ENCODE measurements at regions not wholly inside any gene's neighbourhood (a gene's known extent, or its start where the extent isn't known, plus 50 kb on each side); places are given as distances from the start of the nearest gene placed in this dataset.

- Histone ChIP-seq H3K27me3 (no peaks in the 10 kb centered on the region), H3K36me3 (no peaks in the 10 kb centered on the region), H3K4me3 (no peak overlapping the region), H3K27ac (no peak overlapping the region), H3K9me3 (no peaks in the 10 kb centered on the region), H3K4me1 (no peaks in the 10 kb centered on the region)
- DNase-seq (ENCODE audit: extremely low spot score in 2 of 2), result no peak
- no peak for TF ChIP-seq POLR2AphosphoS5 (IDR thresholded peaks at IDR 0.05; ENCODE audit: insufficient read depth in 1 of 2, low read depth in 1 of 2)
- TF ChIP-seq, protein P1, sequence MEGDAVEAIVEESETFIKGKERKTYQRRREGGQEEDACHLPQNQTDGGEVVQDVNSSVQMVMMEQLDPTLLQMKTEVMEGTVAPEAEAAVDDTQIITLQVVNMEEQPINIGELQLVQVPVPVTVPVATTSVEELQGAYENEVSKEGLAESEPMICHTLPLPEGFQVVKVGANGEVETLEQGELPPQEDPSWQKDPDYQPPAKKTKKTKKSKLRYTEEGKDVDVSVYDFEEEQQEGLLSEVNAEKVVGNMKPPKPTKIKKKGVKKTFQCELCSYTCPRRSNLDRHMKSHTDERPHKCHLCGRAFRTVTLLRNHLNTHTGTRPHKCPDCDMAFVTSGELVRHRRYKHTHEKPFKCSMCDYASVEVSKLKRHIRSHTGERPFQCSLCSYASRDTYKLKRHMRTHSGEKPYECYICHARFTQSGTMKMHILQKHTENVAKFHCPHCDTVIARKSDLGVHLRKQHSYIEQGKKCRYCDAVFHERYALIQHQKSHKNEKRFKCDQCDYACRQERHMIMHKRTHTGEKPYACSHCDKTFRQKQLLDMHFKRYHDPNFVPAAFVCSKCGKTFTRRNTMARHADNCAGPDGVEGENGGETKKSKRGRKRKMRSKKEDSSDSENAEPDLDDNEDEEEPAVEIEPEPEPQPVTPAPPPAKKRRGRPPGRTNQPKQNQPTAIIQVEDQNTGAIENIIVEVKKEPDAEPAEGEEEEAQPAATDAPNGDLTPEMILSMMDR (IDR thresholded peaks at IDR 0.05), result no peak
- TF ChIP-seq POLR2A (IDR thresholded peaks at IDR 0.05), result no peak
- intact Hi-C loops (cut with DNase I), result no loop called here
Measured at GRCh38 chr18:65568866-65569265, 181.9 kb upstream of the CDH7 start.

- H3K27me3 ChIP-seq, result no peaks in the 10 kb centered on the region
- no peaks in the 10 kb centered on the region for H3K36me3 ChIP-seq
- TF ChIP-seq POLR2A (IDR thresholded peaks at IDR 0.05) (no peak), POLR2AphosphoS5 (IDR thresholded peaks at IDR 0.05; ENCODE audit: insufficient read depth in 1 of 2, low read depth in 1 of 2) (no peak)
- TF ChIP-seq, protein P1 (IDR thresholded peaks at IDR 0.05), result no peak
- H3K4me3 ChIP-seq, result no peak overlapping the region
- intact Hi-C loops (cut with DNase I), result no loop called here
- no peak for DNase-seq (ENCODE audit: extremely low spot score in 2 of 2)
- H3K27ac ChIP-seq, result no peak overlapping the region
- no peaks in the 10 kb centered on the region for H3K4me1 ChIP-seq
- no peaks in the 10 kb centered on the region for H3K9me3 ChIP-seq
Measured at GRCh38 chr18:65567372-65567771, 183.4 kb upstream of the CDH7 start.

DNA sequence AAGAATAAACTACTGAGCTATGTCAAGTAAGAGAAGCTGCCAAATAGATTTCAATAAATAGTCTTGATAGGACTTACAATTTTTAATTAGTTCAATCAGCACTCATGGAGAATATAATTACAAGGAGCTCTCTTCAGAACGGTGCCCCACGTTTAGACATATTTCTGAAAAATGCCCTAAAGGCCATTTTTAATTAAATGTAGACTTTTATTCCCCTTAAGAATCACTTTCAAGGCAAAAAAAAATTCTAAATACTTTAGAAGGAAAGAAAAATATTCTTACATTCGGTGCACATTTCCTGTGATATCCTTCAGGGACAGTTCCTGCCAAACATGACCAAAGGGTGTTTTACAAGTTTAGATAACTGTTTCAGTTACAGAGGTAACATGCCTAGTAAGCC lies 202.5 kb upstream of the CDH7 start:
- intact Hi-C loops (cut with DNase I), result no loop called here
- TF ChIP-seq POLR2AphosphoS5 (IDR thresholded peaks at IDR 0.05; ENCODE audit: insufficient read depth in 1 of 2, low read depth in 1 of 2), result no peak
- TF ChIP-seq, protein P1 (IDR thresholded peaks at IDR 0.05), result no peak
- no peak for TF ChIP-seq POLR2A (IDR thresholded peaks at IDR 0.05)
- Histone ChIP-seq H3K36me3 (no peaks in the 10 kb centered on the region), H3K27ac (no peak overlapping the region), H3K27me3 (no peaks in the 10 kb centered on the region), H3K9me3 (no peaks in the 10 kb centered on the region), H3K4me1 (no peaks in the 10 kb centered on the region), H3K4me3 (no peak overlapping the region)
- DNase-seq (ENCODE audit: extremely low spot score in 2 of 2), result no peak

DNA sequence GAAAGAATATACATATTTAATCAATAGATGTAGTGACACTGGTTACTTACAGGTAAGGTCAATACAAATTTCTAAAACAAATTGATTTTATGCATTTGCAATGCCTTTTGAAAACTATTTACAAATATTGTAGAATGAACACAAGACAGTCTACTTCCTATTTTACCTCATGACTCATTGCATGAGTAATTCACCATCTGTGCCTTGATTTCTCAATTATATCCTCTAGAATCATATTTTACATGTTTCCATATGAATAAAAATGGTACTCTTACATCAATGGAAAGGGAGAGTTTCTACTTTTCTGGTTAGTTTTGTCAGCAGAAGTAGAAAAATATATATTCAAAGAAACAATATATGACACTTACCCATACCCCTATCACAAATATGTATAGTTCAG lies 203.8 kb upstream of the CDH7 start:
- Histone ChIP-seq H3K4me1 (no peaks in the 10 kb centered on the region), H3K36me3 (no peaks in the 10 kb centered on the region), H3K4me3 (no peak overlapping the region), H3K27ac (no peak overlapping the region), H3K9me3 (no peaks in the 10 kb centered on the region), H3K27me3 (no peaks in the 10 kb centered on the region)
- TF ChIP-seq, protein P1 (IDR thresholded peaks at IDR 0.05), result no peak
- TF ChIP-seq POLR2AphosphoS5 (IDR thresholded peaks at IDR 0.05; ENCODE audit: insufficient read depth in 1 of 2, low read depth in 1 of 2) (no peak), POLR2A (IDR thresholded peaks at IDR 0.05) (no peak)
- intact Hi-C loops (cut with DNase I), result no loop called here
- DNase-seq (ENCODE audit: extremely low spot score in 2 of 2), result no peak

- intact Hi-C loops (cut with DNase I), result no loop called here
- H3K27ac ChIP-seq, result no peak overlapping the region
- H3K9me3 ChIP-seq, result no peaks in the 10 kb centered on the region
- H3K4me3 ChIP-seq, result no peak overlapping the region
- TF ChIP-seq POLR2A (IDR thresholded peaks at IDR 0.05) (no peak), POLR2AphosphoS5 (IDR thresholded peaks at IDR 0.05; ENCODE audit: insufficient read depth in 1 of 2, low read depth in 1 of 2) (no peak)
- TF ChIP-seq, protein P1 (IDR thresholded peaks at IDR 0.05), result no peak
- DNase-seq (ENCODE audit: extremely low spot score in 2 of 2), result no peak
- no peaks in the 10 kb centered on the region for H3K4me1 ChIP-seq
- H3K27me3 ChIP-seq, result no peaks in the 10 kb centered on the region
- H3K36me3 ChIP-seq, result no peaks in the 10 kb centered on the region
Measured at GRCh38 chr18:65544701-65545100, 206.1 kb upstream of the CDH7 start.
